ENCODE measurements at regions not wholly inside any gene's neighbourhood (a gene's known extent, or its start where the extent isn't known, plus 50 kb on each side); places are given as distances from the start of the nearest gene placed in this dataset.

- H3K4me1 Mint-ChIP-seq: no peaks in the 10 kb centered on the region
- ATAC-seq (ENCODE audit: low read depth in 2 of 2) (no peak), DNase-seq (no peak)
- H3K36me3 ChIP-seq (ENCODE audit: control insufficient read depth, insufficient read depth, low read length): no peaks in the 10 kb centered on the region
- H3K27ac Mint-ChIP-seq: no peak overlapping the region
- no peak overlapping the region for H3K27ac ChIP-seq (ENCODE audit: insufficient read depth, low read length, poor library complexity, severe bottlenecking)
- no peak overlapping the region for H3K4me3 ChIP-seq (ENCODE audit: low read depth, low read length)
- no peaks in the 10 kb centered on the region for H3K4me1 ChIP-seq (ENCODE audit: control insufficient read depth, insufficient read depth, low read length, poor library complexity, severe bottlenecking)
- H3K27me3 Mint-ChIP-seq: no peaks in the 10 kb centered on the region
- H3K9me3 Mint-ChIP-seq: peaks cover 0 to 22% (median 7%) of the 10 kb centered on the region in 7 donors
- H3K36me3 Mint-ChIP-seq: no peaks in the 10 kb centered on the region
- H3K4me3 Mint-ChIP-seq: no peak overlapping the region
- no peaks in the 10 kb centered on the region for H3K27me3 ChIP-seq (ENCODE audit: control insufficient read depth, insufficient read depth, low read length)
- H3K9me3 ChIP-seq (ENCODE audit: control insufficient read depth in 2 of 2, low read length in 2 of 2): no peaks in the 10 kb centered on the region
Observed at GRCh38 chr1:238892612-238893011, 493.8 kb upstream of the CHRM3 start.

DNA sequence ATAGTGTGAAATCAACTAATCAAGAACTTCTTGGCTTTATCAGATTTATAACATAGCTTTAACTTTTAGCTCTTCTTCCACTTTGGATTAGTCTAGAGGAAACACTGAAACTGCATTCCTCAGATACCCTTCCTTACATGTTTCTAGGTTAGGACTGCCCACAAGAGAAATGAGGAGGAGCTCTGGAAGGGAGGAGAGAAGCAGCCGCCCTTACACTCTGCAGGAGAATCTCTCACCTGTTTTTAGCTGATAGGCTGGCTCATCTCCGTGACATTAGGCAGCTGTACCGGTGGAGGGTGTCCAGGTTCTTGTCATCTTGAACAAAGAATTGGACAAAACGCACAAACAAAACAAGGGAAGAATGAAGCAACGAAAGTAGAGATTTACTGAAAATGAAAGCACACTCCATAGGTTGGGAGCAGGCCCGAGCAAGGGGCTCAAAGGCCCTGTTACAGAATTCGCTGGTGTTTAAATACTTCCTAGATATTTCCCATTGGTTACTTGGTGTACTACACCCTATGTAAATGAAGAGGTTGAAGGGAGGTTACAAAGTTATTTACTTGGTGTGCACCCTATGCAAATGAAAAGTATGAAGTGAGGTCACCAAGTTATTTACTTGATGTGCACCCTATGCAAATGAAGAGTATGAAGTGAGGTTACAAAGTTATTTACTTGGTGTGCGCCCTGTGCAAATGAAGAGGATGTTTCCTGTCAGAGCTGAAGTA lies 524.9 kb upstream of the CHRM3 start:
- Mint-ChIP-seq H3K27ac (no peak overlapping the region), H3K9me3 (peaks cover 0 to 12% (median 6%) of the 10 kb centered on the region in 7 donors), H3K36me3 (no peaks in the 10 kb centered on the region), H3K4me3 (no peak overlapping the region), H3K27me3 (no peaks in the 10 kb centered on the region), H3K4me1 (no peaks in the 10 kb centered on the region)
- Histone ChIP-seq H3K36me3 (ENCODE audit: control insufficient read depth, insufficient read depth, low read length) (no peaks in the 10 kb centered on the region), H3K4me1 (ENCODE audit: control insufficient read depth, insufficient read depth, low read length, poor library complexity, severe bottlenecking) (no peaks in the 10 kb centered on the region), H3K4me3 (ENCODE audit: low read depth, low read length) (no peak overlapping the region), H3K27me3 (ENCODE audit: control insufficient read depth, insufficient read depth, low read length) (no peaks in the 10 kb centered on the region), H3K27ac (ENCODE audit: insufficient read depth, low read length, poor library complexity, severe bottlenecking) (no peak overlapping the region), H3K9me3 (ENCODE audit: control insufficient read depth in 2 of 2, low read length in 2 of 2) (peaks cover 0 to 4% of the 10 kb centered on the region in 2 experiments)
- DNase-seq: no peak
- no peak for ATAC-seq (ENCODE audit: low read depth in 2 of 2)

GRCh38 chr1:238833919-238834318 lies 552.4 kb upstream of the CHRM3 start:
- Histone ChIP-seq H3K36me3 (ENCODE audit: control insufficient read depth, insufficient read depth, low read length) (no peaks in the 10 kb centered on the region), H3K4me1 (ENCODE audit: control insufficient read depth, insufficient read depth, low read length, poor library complexity, severe bottlenecking) (no peaks in the 10 kb centered on the region), H3K9me3 (ENCODE audit: control insufficient read depth in 2 of 2, low read length in 2 of 2) (peaks cover 4 to 6% of the 10 kb centered on the region in 2 experiments), H3K4me3 (ENCODE audit: low read depth, low read length) (no peak overlapping the region), H3K27ac (ENCODE audit: insufficient read depth, low read length, poor library complexity, severe bottlenecking) (no peak overlapping the region), H3K27me3 (ENCODE audit: control insufficient read depth, insufficient read depth, low read length) (no peaks in the 10 kb centered on the region)
- ATAC-seq (ENCODE audit: low read depth in 2 of 2) (no peak), DNase-seq (no peak)
- Mint-ChIP-seq H3K4me3 (no peak overlapping the region), H3K36me3 (no peaks in the 10 kb centered on the region), H3K4me1 (no peaks in the 10 kb centered on the region), H3K9me3 (peaks cover 5 to 20% (median 8%) of the 10 kb centered on the region in 7 donors), H3K27ac (peak overlapping the region in 1 of 3 donors; percentile 33), H3K27me3 (no peaks in the 10 kb centered on the region)

DNA sequence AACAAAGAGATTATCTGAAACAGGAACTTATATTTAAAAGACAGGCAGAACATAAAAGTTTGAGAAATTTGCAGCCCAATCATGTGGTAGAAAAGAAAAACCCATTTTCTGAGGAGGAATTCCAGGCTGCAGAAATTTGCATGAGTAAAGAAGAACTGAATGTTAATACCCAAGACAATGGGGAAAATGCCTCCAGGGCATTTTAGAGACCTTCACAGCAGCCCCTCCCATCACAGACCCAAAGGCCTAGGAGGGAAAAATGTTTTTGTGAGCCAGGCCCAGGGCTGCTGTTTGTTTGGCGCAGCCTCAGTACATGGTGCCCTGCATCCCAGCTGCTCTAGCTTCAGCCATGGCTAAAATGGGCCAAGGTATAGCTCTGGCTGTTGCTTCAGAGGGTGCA lies 554.3 kb upstream of the CHRM3 start:
- DNase-seq (no peak), ATAC-seq (ENCODE audit: low read depth in 2 of 2) (no peak)
- H3K9me3 Mint-ChIP-seq: peaks cover 2 to 15% (median 8%) of the 10 kb centered on the region in 7 donors
- no peak overlapping the region for H3K4me3 Mint-ChIP-seq
- H3K36me3 Mint-ChIP-seq: no peaks in the 10 kb centered on the region
- no peak overlapping the region for H3K4me3 ChIP-seq (ENCODE audit: low read depth, low read length)
- no peak overlapping the region for H3K27ac Mint-ChIP-seq
- H3K4me1 Mint-ChIP-seq: no peaks in the 10 kb centered on the region
- peaks cover 4 to 6% of the 10 kb centered on the region in 2 experiments for H3K9me3 ChIP-seq (ENCODE audit: control insufficient read depth in 2 of 2, low read length in 2 of 2)
- no peaks in the 10 kb centered on the region for H3K27me3 Mint-ChIP-seq
- H3K27me3 ChIP-seq (ENCODE audit: control insufficient read depth, insufficient read depth, low read length): no peaks in the 10 kb centered on the region
- H3K36me3 ChIP-seq (ENCODE audit: control insufficient read depth, insufficient read depth, low read length): no peaks in the 10 kb centered on the region
- no peak overlapping the region for H3K27ac ChIP-seq (ENCODE audit: insufficient read depth, low read length, poor library complexity, severe bottlenecking)
- H3K4me1 ChIP-seq (ENCODE audit: control insufficient read depth, insufficient read depth, low read length, poor library complexity, severe bottlenecking): no peaks in the 10 kb centered on the region

DNA sequence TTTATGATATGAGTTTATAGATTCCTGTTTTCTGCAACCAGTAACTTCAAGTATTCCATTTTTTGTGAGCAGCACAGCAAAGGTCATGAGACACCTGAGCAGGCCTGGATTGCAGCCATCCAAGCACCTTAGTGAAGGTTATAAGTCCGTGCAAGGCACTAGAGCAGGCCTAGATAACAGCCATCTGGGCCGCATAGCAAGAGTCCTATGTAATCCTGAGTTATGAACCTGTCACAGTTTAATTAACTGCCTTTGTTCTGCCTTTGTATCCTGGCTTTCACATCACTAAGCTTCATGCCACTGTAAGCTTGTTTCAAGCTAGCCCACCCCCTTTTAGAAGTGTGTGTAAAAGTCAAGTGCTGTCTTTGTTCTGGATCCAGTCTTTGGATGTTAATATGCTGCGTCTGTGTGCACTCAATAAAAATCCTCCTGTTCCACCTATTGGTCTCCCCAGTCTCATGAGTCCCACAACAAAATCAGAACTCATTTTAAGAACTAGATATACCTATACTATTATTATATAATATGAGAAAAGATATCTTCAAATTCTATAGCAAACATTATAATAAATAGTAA lies 556.2 kb upstream of the CHRM3 start:
- Mint-ChIP-seq H3K9me3 (peaks cover 2 to 15% (median 8%) of the 10 kb centered on the region in 7 donors), H3K27me3 (no peaks in the 10 kb centered on the region)
- ATAC-seq (ENCODE audit: low read depth in 2 of 2): no peak

GRCh38 chr1:238826891-238827290 lies 559.5 kb upstream of the CHRM3 start:
- no peak for ATAC-seq (ENCODE audit: low read depth in 2 of 2)
- peaks cover 4 to 24% (median 10%) of the 10 kb centered on the region in 7 donors for H3K9me3 Mint-ChIP-seq
- no peak overlapping the region for H3K27ac ChIP-seq (ENCODE audit: insufficient read depth, low read length, poor library complexity, severe bottlenecking)

More for the DNA sequence above, 556.2 kb upstream of the CHRM3 start:
- no peak overlapping the region for H3K27ac ChIP-seq (ENCODE audit: insufficient read depth, low read length, poor library complexity, severe bottlenecking)
- no peak overlapping the region for H3K4me3 ChIP-seq (ENCODE audit: low read depth, low read length)
- peaks cover 4 to 6% of the 10 kb centered on the region in 2 experiments for H3K9me3 ChIP-seq (ENCODE audit: control insufficient read depth in 2 of 2, low read length in 2 of 2)
- Mint-ChIP-seq H3K4me3 (no peak overlapping the region), H3K4me1 (no peaks in the 10 kb centered on the region), H3K36me3 (no peaks in the 10 kb centered on the region), H3K27ac (no peak overlapping the region)
- H3K36me3 ChIP-seq (ENCODE audit: control insufficient read depth, insufficient read depth, low read length): no peaks in the 10 kb centered on the region
- H3K4me1 ChIP-seq (ENCODE audit: control insufficient read depth, insufficient read depth, low read length, poor library complexity, severe bottlenecking): no peaks in the 10 kb centered on the region
- H3K27me3 ChIP-seq (ENCODE audit: control insufficient read depth, insufficient read depth, low read length): no peaks in the 10 kb centered on the region
- DNase-seq: no peak

GRCh38 chr1:238823416-238823815 lies 563.0 kb upstream of the CHRM3 start:
- Histone ChIP-seq H3K4me3 (ENCODE audit: low read depth, low read length) (no peak overlapping the region), H3K4me1 (ENCODE audit: control insufficient read depth, insufficient read depth, low read length, poor library complexity, severe bottlenecking) (no peaks in the 10 kb centered on the region), H3K27me3 (ENCODE audit: control insufficient read depth, insufficient read depth, low read length) (no peaks in the 10 kb centered on the region), H3K36me3 (ENCODE audit: control insufficient read depth, insufficient read depth, low read length) (no peaks in the 10 kb centered on the region), H3K27ac (ENCODE audit: insufficient read depth, low read length, poor library complexity, severe bottlenecking) (no peak overlapping the region), H3K9me3 (ENCODE audit: control insufficient read depth in 2 of 2, low read length in 2 of 2) (peaks cover 0 to 5% of the 10 kb centered on the region in 2 experiments)
- Mint-ChIP-seq H3K4me3 (no peak overlapping the region), H3K9me3 (peaks cover 3 to 16% (median 6%) of the 10 kb centered on the region in 7 donors), H3K27me3 (no peaks in the 10 kb centered on the region), H3K27ac (no peak overlapping the region), H3K4me1 (no peaks in the 10 kb centered on the region), H3K36me3 (no peaks in the 10 kb centered on the region)
- no peak for DNase-seq
- ATAC-seq (ENCODE audit: low read depth in 2 of 2): no peak

More at GRCh38 chr1:238826891-238827290, 559.5 kb upstream of the CHRM3 start:
- H3K4me1 ChIP-seq (ENCODE audit: control insufficient read depth, insufficient read depth, low read length, poor library complexity, severe bottlenecking): no peaks in the 10 kb centered on the region
- H3K27me3 Mint-ChIP-seq: no peaks in the 10 kb centered on the region
- no peak for DNase-seq
- peaks cover 4 to 5% of the 10 kb centered on the region in 2 experiments for H3K9me3 ChIP-seq (ENCODE audit: control insufficient read depth in 2 of 2, low read length in 2 of 2)
- no peaks in the 10 kb centered on the region for H3K27me3 ChIP-seq (ENCODE audit: control insufficient read depth, insufficient read depth, low read length)
- no peaks in the 10 kb centered on the region for H3K36me3 Mint-ChIP-seq
- H3K4me1 Mint-ChIP-seq: no peaks in the 10 kb centered on the region
- no peaks in the 10 kb centered on the region for H3K36me3 ChIP-seq (ENCODE audit: control insufficient read depth, insufficient read depth, low read length)
- H3K27ac Mint-ChIP-seq: no peak overlapping the region
- no peak overlapping the region for H3K4me3 Mint-ChIP-seq
- no peak overlapping the region for H3K4me3 ChIP-seq (ENCODE audit: low read depth, low read length)

Measured in CD4-positive, CD25-positive, alpha-beta regulatory T cell (primary cell).